ENCODE measurements at regions not wholly inside any gene's neighbourhood (a gene's known extent, or its start where the extent isn't known, plus 50 kb on each side); places are given as distances from the start of the nearest gene placed in this dataset.
"Not testable (repeated sequence)": the region's sequence is repeated elsewhere in the genome, so short reads cannot be mapped to it uniquely, and the experiment has no call there.

GRCh38 chr6:122258839-122259238 is 140.6 kb upstream of the HSF2 start:
- no peaks in the 10 kb centered on the region for H3K4me1 ChIP-seq (ENCODE audit: low read depth)
- DNase-seq (ENCODE audit: low read depth in 1 of 2, low spot score in 1 of 2), result no peak
- H3K36me3 ChIP-seq, result no peaks in the 10 kb centered on the region
- no peak for TF ChIP-seq CTCF (IDR thresholded peaks at IDR 0.05; ENCODE audit: low read depth, low read length)
- H3K9me3 ChIP-seq (ENCODE audit: low read depth), result no peaks in the 10 kb centered on the region
- no peak overlapping the region for H3K27ac ChIP-seq
- H3K27me3 ChIP-seq, result no peaks in the 10 kb centered on the region
- no peak overlapping the region for H3K4me3 ChIP-seq

- Histone ChIP-seq H3K27me3 (no peaks in the 10 kb centered on the region), H3K9me3 (ENCODE audit: low read depth) (no peaks in the 10 kb centered on the region), H3K4me1 (ENCODE audit: low read depth) (no peaks in the 10 kb centered on the region), H3K36me3 (no peaks in the 10 kb centered on the region), H3K27ac (no peak overlapping the region), H3K4me3 (no peak overlapping the region)
- no peak for TF ChIP-seq CTCF (IDR thresholded peaks at IDR 0.05; ENCODE audit: low read depth, low read length)
- no peak for DNase-seq (ENCODE audit: low read depth in 1 of 2, low spot score in 1 of 2)
Measured at GRCh38 chr6:122264557-122264956, 134.9 kb upstream of the HSF2 start.

- Histone ChIP-seq H3K27me3 (no peaks in the 10 kb centered on the region), H3K27ac (no peak overlapping the region), H3K4me3 (no peak overlapping the region), H3K9me3 (ENCODE audit: low read depth) (no peaks in the 10 kb centered on the region), H3K4me1 (ENCODE audit: low read depth) (no peaks in the 10 kb centered on the region), H3K36me3 (no peaks in the 10 kb centered on the region)
- TF ChIP-seq CTCF (IDR thresholded peaks at IDR 0.05; ENCODE audit: low read depth, low read length), result no peak
- no peak for DNase-seq (ENCODE audit: low read depth in 1 of 2, low spot score in 1 of 2)
Measured at GRCh38 chr6:122265755-122266154, 133.7 kb upstream of the HSF2 start.

- Histone ChIP-seq H3K9me3 (ENCODE audit: low read depth) (no peaks in the 10 kb centered on the region), H3K27ac (no peak overlapping the region), H3K4me3 (no peak overlapping the region), H3K36me3 (no peaks in the 10 kb centered on the region), H3K4me1 (ENCODE audit: low read depth) (no peaks in the 10 kb centered on the region), H3K27me3 (no peaks in the 10 kb centered on the region)
- no peak for DNase-seq (ENCODE audit: low read depth in 1 of 2, low spot score in 1 of 2)
- no peak for TF ChIP-seq CTCF (IDR thresholded peaks at IDR 0.05; ENCODE audit: low read depth, low read length)
Measured at GRCh38 chr6:122268394-122268793, 131.1 kb upstream of the HSF2 start.

- no peak overlapping the region for H3K27ac ChIP-seq
Measured at GRCh38 chr6:122276637-122277036, 122.8 kb upstream of the HSF2 start.

GRCh38 chr6:122280105-122281021 is 119.1 kb upstream of the HSF2 start:
- H3K27me3 ChIP-seq; H3K9me3 ChIP-seq (ENCODE audit: low read depth); H3K4me1 ChIP-seq (ENCODE audit: low read depth); H3K4me3 ChIP-seq; DNase-seq (ENCODE audit: low read depth in 1 of 2, low spot score in 1 of 2); H3K36me3 ChIP-seq; H3K27ac ChIP-seq: not testable (repeated sequence)

More at GRCh38 chr6:122276637-122277036, 122.8 kb upstream of the HSF2 start:
- no peak for DNase-seq (ENCODE audit: low read depth in 1 of 2, low spot score in 1 of 2)
- Histone ChIP-seq H3K36me3 (no peaks in the 10 kb centered on the region), H3K4me1 (ENCODE audit: low read depth) (no peaks in the 10 kb centered on the region), H3K4me3 (no peak overlapping the region), H3K9me3 (ENCODE audit: low read depth) (no peaks in the 10 kb centered on the region), H3K27me3 (no peaks in the 10 kb centered on the region)
- no peak for TF ChIP-seq CTCF (IDR thresholded peaks at IDR 0.05; ENCODE audit: low read depth, low read length)

Data from cardiac muscle cell (in vitro differentiated cells and primary cell).